ENCODE measurements at regions not wholly inside any gene's neighbourhood (a gene's known extent, or its start where the extent isn't known, plus 50 kb on each side); places are given as distances from the start of the nearest gene placed in this dataset.

- H3K4me3 ChIP-seq (replicated peaks in 1 of 3) = no peak overlapping the region
- no peaks in the 10 kb centered on the region for H3K4me1 ChIP-seq
- H3K9me3 ChIP-seq = no peaks in the 10 kb centered on the region
- WGBS, 2 donors = 70 to 71% methylated on average over 7 of the region's 7 CpGs
- no peak overlapping the region for H3K27ac ChIP-seq
- TF ChIP-seq CTCF (IDR thresholded peaks at IDR 0.05) (no peak), POLR2A (IDR thresholded peaks at IDR 0.05) (no peak)
- DNase-seq = peak; percentile 3 to 5
- H3K36me3 ChIP-seq = no peaks in the 10 kb centered on the region
- intact Hi-C loops (cut with DNase I) = no loop called here
- H3K27me3 ChIP-seq = no peaks in the 10 kb centered on the region
Observed at GRCh38 chr2:191746346-191747169, 68.6 kb downstream of the NABP1 start.

- Histone ChIP-seq H3K9me3 (no peaks in the 10 kb centered on the region), H3K27me3 (no peaks in the 10 kb centered on the region), H3K27ac (no peak overlapping the region), H3K4me1 (no peaks in the 10 kb centered on the region), H3K4me3 (replicated peaks in 1 of 3) (no peak overlapping the region), H3K36me3 (no peaks in the 10 kb centered on the region)
- DNase-seq = no peak
- intact Hi-C loops (cut with DNase I) = no loop called here
- WGBS, 2 donors = 81 to 83% methylated on average over 3 of the region's 3 CpGs
- no peak for TF ChIP-seq POLR2A (IDR thresholded peaks at IDR 0.05)
Observed at GRCh38 chr2:191747170-191747530, 69.2 kb downstream of the NABP1 start.

GRCh38 chr2:191748059-191748461, 70.1 kb downstream of the NABP1 start:
- Histone ChIP-seq H3K9me3 (no peaks in the 10 kb centered on the region), H3K36me3 (no peaks in the 10 kb centered on the region), H3K27me3 (no peaks in the 10 kb centered on the region), H3K4me3 (replicated peaks in 1 of 3) (no peak overlapping the region), H3K4me1 (no peaks in the 10 kb centered on the region), H3K27ac (no peak overlapping the region)
- TF ChIP-seq CTCF (IDR thresholded peaks at IDR 0.05) (no peak), POLR2A (IDR thresholded peaks at IDR 0.05) (no peak)
- intact Hi-C loops (cut with DNase I) = no loop called here
- WGBS, 2 donors = 82 to 83% methylated on average over 3 of the region's 3 CpGs
- DNase-seq = no peak

GRCh38 chr2:191748528-191749180, 70.7 kb downstream of the NABP1 start:
- Histone ChIP-seq H3K9me3 (no peaks in the 10 kb centered on the region), H3K36me3 (no peaks in the 10 kb centered on the region), H3K27ac (no peak overlapping the region), H3K4me1 (no peaks in the 10 kb centered on the region), H3K27me3 (no peaks in the 10 kb centered on the region), H3K4me3 (replicated peaks in 1 of 3) (no peak overlapping the region)
- no peak for DNase-seq
- TF ChIP-seq CTCF (IDR thresholded peaks at IDR 0.05) = no peak
- TF ChIP-seq POLR2A (IDR thresholded peaks at IDR 0.05) = no peak
- WGBS, 2 donors = 62 to 81% methylated on average over 1 of the region's 1 CpG
- intact Hi-C loops (cut with DNase I) = no loop called here

- H3K27ac ChIP-seq = no peak overlapping the region
- H3K4me3 ChIP-seq (replicated peaks in 1 of 3) = no peak overlapping the region
- H3K4me1 ChIP-seq = no peaks in the 10 kb centered on the region
- WGBS, 2 donors = 86 to 88% methylated on average over 4 of the region's 4 CpGs
- no peaks in the 10 kb centered on the region for H3K27me3 ChIP-seq
- H3K9me3 ChIP-seq = no peaks in the 10 kb centered on the region
- intact Hi-C loops (cut with DNase I) = no loop called here
- DNase-seq = no peak
- TF ChIP-seq CTCF (IDR thresholded peaks at IDR 0.05) (no peak), POLR2A (IDR thresholded peaks at IDR 0.05) (no peak)
- H3K36me3 ChIP-seq = no peaks in the 10 kb centered on the region
Observed at GRCh38 chr2:191749181-191749540, 71.2 kb downstream of the NABP1 start.

Data from thyroid gland (tissue), 4 donors.